ENCODE measurements at regions not wholly inside any gene's neighbourhood (a gene's known extent, or its start where the extent isn't known, plus 50 kb on each side); places are given as distances from the start of the nearest gene placed in this dataset.

GRCh38 chr6:121579478-121579877 lies 144.0 kb downstream of the GJA1 start:
- Histone ChIP-seq H3K27ac (no peak overlapping the region), H3K36me3 (no peaks in the 10 kb centered on the region), H3K27me3 (no peaks in the 10 kb centered on the region), H3K4me1 (peaks cover 0 to 6% of the 10 kb centered on the region in 2 donors), H3K9me3 (no peaks in the 10 kb centered on the region), H3K4me3 (no peak overlapping the region)
- no peak for DNase-seq (ENCODE audit: low spot score)
- no peak for TF ChIP-seq CTCF (IDR thresholded peaks at IDR 0.05)

DNA sequence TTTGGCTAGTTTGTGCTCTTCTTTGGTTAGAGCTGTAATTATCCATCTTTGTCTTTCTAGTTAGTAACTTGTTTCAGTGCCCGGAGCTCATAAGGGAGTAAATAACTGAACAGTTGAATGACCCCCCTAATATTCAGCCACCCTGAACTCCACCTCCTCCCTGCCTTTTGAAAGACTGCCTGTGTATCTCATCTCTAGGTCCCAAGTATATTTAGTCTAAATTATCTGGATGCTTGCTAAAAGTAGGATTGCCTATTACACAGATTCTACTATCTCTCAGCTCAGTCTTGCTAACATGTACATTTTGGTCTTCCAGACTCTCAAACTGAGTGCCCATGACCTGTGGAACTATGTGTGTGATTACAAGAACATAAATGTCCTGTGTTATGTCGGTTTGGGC lies 145.9 kb downstream of the GJA1 start:
- no peak for TF ChIP-seq CTCF (IDR thresholded peaks at IDR 0.05)
- DNase-seq (ENCODE audit: low spot score): no peak
- peak overlapping the region in 1 of 2 donors; percentile 45 for H3K27ac ChIP-seq
- no peaks in the 10 kb centered on the region for H3K9me3 ChIP-seq
- no peak overlapping the region for H3K4me3 ChIP-seq
- H3K36me3 ChIP-seq: no peaks in the 10 kb centered on the region
- peaks cover 0 to 11% of the 10 kb centered on the region in 2 donors for H3K4me1 ChIP-seq
- no peaks in the 10 kb centered on the region for H3K27me3 ChIP-seq

DNA sequence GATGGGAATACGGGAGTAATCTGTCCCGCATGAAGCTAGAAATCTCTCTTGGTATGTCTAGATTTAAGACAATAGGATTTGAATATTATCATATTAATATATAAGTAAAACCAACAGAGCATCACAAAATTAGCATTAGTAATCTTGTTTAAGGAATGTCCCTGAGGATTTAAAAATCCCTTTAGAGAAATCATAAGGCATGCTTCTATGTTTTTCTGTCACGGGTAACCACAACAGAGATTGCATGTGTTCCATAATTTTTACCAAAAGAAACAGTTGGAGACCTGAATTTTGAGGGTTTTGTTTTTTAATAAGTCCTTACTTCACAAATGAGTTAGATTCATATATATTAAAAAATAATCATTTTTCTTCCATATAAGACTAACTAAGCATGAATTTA lies 146.8 kb downstream of the GJA1 start:
- TF ChIP-seq CTCF (IDR thresholded peaks at IDR 0.05): no peak
- H3K36me3 ChIP-seq: no peaks in the 10 kb centered on the region
- no peaks in the 10 kb centered on the region for H3K9me3 ChIP-seq
- peaks cover 0 to 11% of the 10 kb centered on the region in 2 donors for H3K4me1 ChIP-seq
- DNase-seq (ENCODE audit: low spot score): no peak
- no peak overlapping the region for H3K4me3 ChIP-seq
- peak overlapping the region in 1 of 2 donors; percentile 45 for H3K27ac ChIP-seq
- H3K27me3 ChIP-seq: no peaks in the 10 kb centered on the region

GRCh38 chr6:121584586-121585369 lies 149.3 kb downstream of the GJA1 start:
- Histone ChIP-seq H3K9me3 (no peaks in the 10 kb centered on the region), H3K27me3 (no peaks in the 10 kb centered on the region), H3K36me3 (no peaks in the 10 kb centered on the region), H3K4me1 (peaks cover 0 to 11% of the 10 kb centered on the region in 2 donors), H3K4me3 (no peak overlapping the region), H3K27ac (peak overlapping the region; percentile 19 to 30)
- TF ChIP-seq CTCF (IDR thresholded peaks at IDR 0.05): no peak
- no peak for DNase-seq (ENCODE audit: low spot score)

DNA sequence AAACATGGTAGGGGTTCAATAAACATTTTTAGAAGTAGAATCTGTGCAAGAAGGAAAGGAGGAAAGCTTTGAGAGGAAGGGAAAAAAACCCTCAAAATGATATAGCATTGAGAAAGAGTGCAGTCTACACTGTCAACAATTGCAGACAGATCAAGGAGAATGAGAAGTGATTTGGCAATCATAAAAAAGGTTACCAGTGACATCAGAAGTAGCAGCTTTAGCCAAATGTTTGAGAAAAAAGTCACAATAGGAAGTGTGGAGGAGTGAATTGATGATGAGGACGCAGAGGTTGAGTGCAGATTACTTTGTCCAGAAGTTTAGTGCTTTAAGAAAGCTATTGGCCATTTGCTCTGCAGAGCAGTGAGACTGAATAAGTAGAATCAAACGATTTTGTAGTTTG lies 155.0 kb downstream of the GJA1 start:
- Histone ChIP-seq H3K27me3 (no peaks in the 10 kb centered on the region), H3K4me3 (no peak overlapping the region), H3K36me3 (no peaks in the 10 kb centered on the region), H3K9me3 (no peaks in the 10 kb centered on the region), H3K4me1 (no peaks in the 10 kb centered on the region), H3K27ac (no peak overlapping the region)
- DNase-seq (ENCODE audit: low spot score): no peak
- TF ChIP-seq CTCF (IDR thresholded peaks at IDR 0.05): no peak

GRCh38 chr6:121590916-121591315 lies 155.5 kb downstream of the GJA1 start:
- H3K36me3 ChIP-seq: no peaks in the 10 kb centered on the region
- no peak for TF ChIP-seq CTCF (IDR thresholded peaks at IDR 0.05)
- no peak for DNase-seq (ENCODE audit: low spot score)
- H3K4me1 ChIP-seq: no peaks in the 10 kb centered on the region
- no peak overlapping the region for H3K4me3 ChIP-seq
- no peak overlapping the region for H3K27ac ChIP-seq
- H3K27me3 ChIP-seq: no peaks in the 10 kb centered on the region
- no peaks in the 10 kb centered on the region for H3K9me3 ChIP-seq
